ENCODE measurements at regions not wholly inside any gene's neighbourhood (a gene's known extent, or its start where the extent isn't known, plus 50 kb on each side); places are given as distances from the start of the nearest gene placed in this dataset.
A peak's percentile ranks its signal among the peaks of the same experiment; 100 is the strongest.

DNA sequence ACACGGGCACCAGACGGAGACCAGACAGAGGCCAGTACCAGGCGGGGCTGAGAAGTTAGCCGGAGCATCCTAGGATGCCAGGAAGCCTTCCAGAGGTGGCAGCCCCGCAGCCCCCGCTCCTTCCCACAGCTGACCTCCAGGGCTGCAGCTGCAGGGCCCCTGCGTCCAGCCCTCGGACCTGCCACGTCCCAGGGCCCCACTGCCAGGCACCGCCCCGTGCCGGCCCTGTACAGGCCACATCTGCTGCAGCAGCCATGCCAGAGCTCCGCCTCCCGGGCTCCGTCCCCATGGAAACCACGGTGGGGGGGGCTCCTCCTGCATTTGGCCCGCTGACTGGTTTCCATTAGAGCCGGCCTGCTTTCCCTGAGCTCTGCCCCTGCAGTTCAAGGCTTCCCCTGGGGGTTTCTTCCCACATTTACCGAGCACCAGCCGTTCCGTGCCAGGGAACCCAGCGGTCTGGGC, 62.5 kb upstream of the PPARA start:
- TF ChIP-seq POLR2AphosphoS5 (IDR thresholded peaks at IDR 0.05; ENCODE audit: low read depth, low read length) (peak; percentile 49), YY1 (IDR thresholded peaks at IDR 0.05; ENCODE audit: low read depth) (peak; percentile 49; the same call in 1 of the 2 replicates), CHD2 (IDR thresholded peaks at IDR 0.05; ENCODE audit: low read length, partially characterized antibody) (no peak), MEF2A (IDR thresholded peaks at IDR 0.05; ENCODE audit: borderline replicate concordance, low read depth) (no peak), FOXJ3 (CRISPR knock-in tag; IDR thresholded peaks at IDR 0.05) (0 out of 2 replicates have a peak, but pooled peaks have one; percentile 41), JUND (IDR thresholded peaks at IDR 0.05) (0 out of 2 replicates have a peak, but pooled peaks have one; percentile 2), RAD21 (IDR thresholded peaks at IDR 0.05; ENCODE audit: low read length) (peak; percentile 17), SMC3 (IDR thresholded peaks at IDR 0.05; ENCODE audit: low read depth, low read length) (no peak; the same call in 1 of the 2 replicates)
- TF ChIP-seq, protein P1, sequence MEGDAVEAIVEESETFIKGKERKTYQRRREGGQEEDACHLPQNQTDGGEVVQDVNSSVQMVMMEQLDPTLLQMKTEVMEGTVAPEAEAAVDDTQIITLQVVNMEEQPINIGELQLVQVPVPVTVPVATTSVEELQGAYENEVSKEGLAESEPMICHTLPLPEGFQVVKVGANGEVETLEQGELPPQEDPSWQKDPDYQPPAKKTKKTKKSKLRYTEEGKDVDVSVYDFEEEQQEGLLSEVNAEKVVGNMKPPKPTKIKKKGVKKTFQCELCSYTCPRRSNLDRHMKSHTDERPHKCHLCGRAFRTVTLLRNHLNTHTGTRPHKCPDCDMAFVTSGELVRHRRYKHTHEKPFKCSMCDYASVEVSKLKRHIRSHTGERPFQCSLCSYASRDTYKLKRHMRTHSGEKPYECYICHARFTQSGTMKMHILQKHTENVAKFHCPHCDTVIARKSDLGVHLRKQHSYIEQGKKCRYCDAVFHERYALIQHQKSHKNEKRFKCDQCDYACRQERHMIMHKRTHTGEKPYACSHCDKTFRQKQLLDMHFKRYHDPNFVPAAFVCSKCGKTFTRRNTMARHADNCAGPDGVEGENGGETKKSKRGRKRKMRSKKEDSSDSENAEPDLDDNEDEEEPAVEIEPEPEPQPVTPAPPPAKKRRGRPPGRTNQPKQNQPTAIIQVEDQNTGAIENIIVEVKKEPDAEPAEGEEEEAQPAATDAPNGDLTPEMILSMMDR (IDR thresholded peaks at IDR 0.05), result no peak
